IMR-90 (cell line): ENCODE measurements at regions not wholly inside any gene's neighbourhood (a gene's known extent, or its start where the extent isn't known, plus 50 kb on each side); places are given as distances from the start of the nearest gene placed in this dataset.

Experiments
- ATAC-seq: fragments of 200-7000 bp; cut with Tn5 transposase; 2 replicates; pipeline ENCODE4 v1.9.1; 2020; ENCODE audit warnings: low read depth, mild to moderate bottlenecking, moderate library complexity
- BruUV-seq: library from RNA; stranded (reverse); fragments of 400-500 nt; replicated peaks from 2 replicates; lab custom pipeline; 2021; lab: Mats Ljungman, UMichigan
- CTCF ChIA-PET: fragments of 300-600 bp; formaldehyde crosslinking; extraction: SDS; loops from one replicate; lab custom pipeline; 2021; ENCODE audit warnings: antibody characterized with exemption; lab: Yijun Ruan, JAX
- POLR2A ChIA-PET: fragments of 300-600 bp; sonication (Branson Sonifier 250); formaldehyde crosslinking; loops from one replicate; lab custom pipeline; 2022; ENCODE audit warnings: antibody characterized with exemption; ENCODE audit not compliant: unreplicated experiment; lab: Charles Lee
- DNase-seq: peaks from one replicate; pipeline ENCODE4 v3.0.0; 2013
- H2AFZ ChIP-seq: replicated peaks from 2 replicates; pipeline ENCODE3; 2013; ENCODE audit warnings: low read length, mild to moderate bottlenecking; ENCODE audit not compliant: poor library complexity
- H2AK5ac ChIP-seq: 2 replicates; pipeline ENCODE4 v1.6.1; 2013; ENCODE audit warnings: low read depth, low read length, inconsistent platforms
- H2AK9ac ChIP-seq: replicated peaks from 2 replicates; pipeline ENCODE3; 2013; ENCODE audit warnings: mild to moderate bottlenecking, low read depth, low read length, moderate library complexity; ENCODE audit not compliant: poor library complexity
- H2BK120ac ChIP-seq: 2 replicates; pipeline ENCODE4 v1.6.1; 2013; ENCODE audit warnings: low read depth, low read length, inconsistent platforms
- H2BK15ac ChIP-seq: 3 replicates; pipeline ENCODE4 v1.6.1; 2013; ENCODE audit warnings: low read depth, low read length, inconsistent platforms
- H2BK20ac ChIP-seq: 2 replicates; pipeline ENCODE4 v1.6.1; 2013; ENCODE audit warnings: low read depth, mild to moderate bottlenecking, inconsistent platforms, low read length, moderate library complexity
- H2BK5ac ChIP-seq: 2 replicates; pipeline ENCODE4 v1.6.1; 2013; ENCODE audit warnings: mild to moderate bottlenecking, low read depth, low read length, inconsistent platforms; ENCODE audit not compliant: poor library complexity, severe bottlenecking
- H3K14ac ChIP-seq: replicated peaks from 2 replicates; pipeline ENCODE4 v1.6.1; 2013; ENCODE audit warnings: low read depth, low read length, inconsistent platforms
- H3K18ac ChIP-seq: 2 replicates; pipeline ENCODE4 v1.6.1; 2013; ENCODE audit warnings: low read depth, low read length, control low read depth
- H3K23ac ChIP-seq: 2 replicates; pipeline ENCODE4 v1.6.1; 2013; ENCODE audit warnings: low read depth, low read length, inconsistent platforms
- H3K27ac ChIP-seq: 2 replicates; pipeline ENCODE4 v1.5.1; 2013; ENCODE audit warnings: mild to moderate bottlenecking, control low read depth, low read length; ENCODE audit not compliant: insufficient read depth
- H3K27me3 ChIP-seq: 2 replicates; pipeline ENCODE4 v1.6.1; 2013; ENCODE audit warnings: low read length; ENCODE audit not compliant: control insufficient read depth, insufficient read depth
- H3K36me3 ChIP-seq: 2 replicates; pipeline ENCODE4 v1.6.1; 2013; ENCODE audit warnings: low read length, mixed read lengths; ENCODE audit not compliant: control insufficient read depth, insufficient read depth
- H3K4ac ChIP-seq: 2 replicates; pipeline ENCODE4 v1.6.1; 2013; ENCODE audit warnings: low read depth, low read length, inconsistent platforms
- H3K4me1 ChIP-seq: 2 replicates; pipeline ENCODE4 v1.6.1; 2013; ENCODE audit warnings: low read length, mixed read lengths; ENCODE audit not compliant: control insufficient read depth, insufficient read depth
- H3K4me2 ChIP-seq: 2 replicates; pipeline ENCODE4 v1.6.1; 2013; ENCODE audit warnings: low read depth, mild to moderate bottlenecking, control low read depth, low read length, moderate library complexity
- H3K4me3 ChIP-seq: 2 replicates; pipeline ENCODE4 v1.5.1; 2013; ENCODE audit warnings: low read depth, mild to moderate bottlenecking, control low read depth, low read length, moderate library complexity; ENCODE audit not compliant: insufficient read depth
- H3K56ac ChIP-seq: 2 replicates; pipeline ENCODE4 v1.6.1; 2013; ENCODE audit warnings: low read length, inconsistent platforms; ENCODE audit not compliant: insufficient read depth; ENCODE audit errors: extremely low read depth
- H3K79me1 ChIP-seq, 2 experiments: 2 replicates each; pipeline ENCODE4 v1.6.1; 2013; ENCODE audit warnings: low read length in 2 of 2, inconsistent platforms in 1 of 2, low read depth in 1 of 2
- H3K9ac ChIP-seq: 2 replicates; pipeline ENCODE4 v1.6.1; 2013; ENCODE audit warnings: low read depth, low read length, control low read depth
- H3K9me1 ChIP-seq: 2 replicates; pipeline ENCODE4 v1.6.1; 2013; ENCODE audit warnings: low read length, inconsistent platforms; ENCODE audit not compliant: insufficient read depth
- H3K9me3 ChIP-seq: 2 replicates; pipeline ENCODE4 v1.6.1; 2013; ENCODE audit warnings: low read length; ENCODE audit not compliant: control insufficient read depth, insufficient read depth
- H4K20me1 ChIP-seq: 2 replicates; pipeline ENCODE4 v1.6.1; 2013; ENCODE audit warnings: low read length, inconsistent platforms; ENCODE audit not compliant: insufficient read depth
- H4K5ac ChIP-seq: 2 replicates; pipeline ENCODE4 v1.6.1; 2013; ENCODE audit warnings: mild to moderate bottlenecking, low read depth, low read length, control low read depth
- H4K8ac ChIP-seq, 2 experiments: 2 replicates each; pipeline ENCODE4 v1.6.1; 2013; ENCODE audit warnings: low read depth in 2 of 2, low read length in 2 of 2, control low read depth in 1 of 2, inconsistent platforms in 1 of 2
- H4K91ac ChIP-seq: 2 replicates; pipeline ENCODE4 v1.6.1; 2013; ENCODE audit warnings: low read depth, low read length, inconsistent platforms; ENCODE audit not compliant: insufficient read depth
- BHLHE40 ChIP-seq: fragments of 150-350 bp; IDR thresholded peaks from 2 replicates; pipeline ENCODE4 v1.6.1; 2016; ENCODE audit warnings: mild to moderate bottlenecking, low read depth, low read length
- CEBPB ChIP-seq: IDR thresholded peaks from 2 replicates; pipeline ENCODE4 v1.6.1; 2012; ENCODE audit warnings: low read depth, low read length, improper control_type of control experiment
- FOS ChIP-seq: fragments of 150-350 bp; IDR thresholded peaks from 2 replicates; pipeline ENCODE4 v1.6.1; 2016; ENCODE audit warnings: low read depth, low read length
- MAFK ChIP-seq: IDR thresholded peaks from 2 replicates; pipeline ENCODE4 v1.6.1; 2012; ENCODE audit warnings: low read depth, low read length, improper control_type of control experiment
- NFE2L2 ChIP-seq: fragments of 150-350 bp; IDR thresholded peaks from 2 replicates; pipeline ENCODE4 v1.6.1; 2016; ENCODE audit warnings: low read depth, mild to moderate bottlenecking, low read length
- POLR2A ChIP-seq: IDR thresholded peaks from 2 replicates; pipeline ENCODE4 v1.6.1; 2012; ENCODE audit warnings: mild to moderate bottlenecking, low read depth, low read length
- RAD21 ChIP-seq: IDR thresholded peaks from 2 replicates; pipeline ENCODE4 v1.6.1; 2012; ENCODE audit warnings: low read length, improper control_type of control experiment
- RFX5 ChIP-seq: IDR thresholded peaks from 2 replicates; pipeline ENCODE4 v1.8.0; 2012; ENCODE audit warnings: low read depth, mild to moderate bottlenecking, low read length, moderate library complexity
- WGBS, 2 experiments: methylation state at CpG; one replicate each; pipeline versions ENCODE4 v1.1.5 to v1.1.7; 2013; ENCODE audit warnings: missing lambda C conversion rate in 2 of 2; ENCODE audit not compliant: insufficient read length in 1 of 2; ENCODE audit errors: extremely low coverage in 2 of 2; 5-methylcytosine and 5-hydroxymethylcytosine counted together
- dilution Hi-C: fragments of 300-500 bp; cut with HindIII; formaldehyde crosslinking; loops from one replicate; pipeline ENCODE4 v1.14.3; 2018; ENCODE audit warnings: low sequenced_read_pairs; ENCODE audit not compliant: unreplicated experiment
- in situ Hi-C: fragments of 300-500 bp; cut with MboI; formaldehyde crosslinking; loops from 3 replicates; pipeline ENCODE4 v1.14.3; 2019; ENCODE audit warnings: low sequenced_read_pairs, inconsistent platforms, mixed read lengths
- intact Hi-C: fragments of 100-400 bp; cut with micrococcal nuclease; formaldehyde crosslinking; loops from 2 replicates; pipeline ENCODE4 v1.10.0; 2022
- TF ChIP-seq, protein P1 (sequence below): conservative IDR thresholded peaks from 2 replicates; pipeline ENCODE4 v1.5.1; 2012; ENCODE audit warnings: mild to moderate bottlenecking, low read depth, low read length, improper control_type of control experiment
- TF ChIP-seq, protein P2 (sequence below): fragments of 150-350 bp; IDR thresholded peaks from 2 replicates; pipeline ENCODE4 v1.6.1; 2016; ENCODE audit warnings: low read depth, mild to moderate bottlenecking, low read length, moderate library complexity, borderline replicate concordance
- TF ChIP-seq, protein P3 (sequence below): fragments of 150-350 bp; IDR thresholded peaks from 2 replicates; pipeline ENCODE4 v1.6.1; 2017; ENCODE audit warnings: mild to moderate bottlenecking, antibody characterized with exemption, low read length, low read depth

DNA sequence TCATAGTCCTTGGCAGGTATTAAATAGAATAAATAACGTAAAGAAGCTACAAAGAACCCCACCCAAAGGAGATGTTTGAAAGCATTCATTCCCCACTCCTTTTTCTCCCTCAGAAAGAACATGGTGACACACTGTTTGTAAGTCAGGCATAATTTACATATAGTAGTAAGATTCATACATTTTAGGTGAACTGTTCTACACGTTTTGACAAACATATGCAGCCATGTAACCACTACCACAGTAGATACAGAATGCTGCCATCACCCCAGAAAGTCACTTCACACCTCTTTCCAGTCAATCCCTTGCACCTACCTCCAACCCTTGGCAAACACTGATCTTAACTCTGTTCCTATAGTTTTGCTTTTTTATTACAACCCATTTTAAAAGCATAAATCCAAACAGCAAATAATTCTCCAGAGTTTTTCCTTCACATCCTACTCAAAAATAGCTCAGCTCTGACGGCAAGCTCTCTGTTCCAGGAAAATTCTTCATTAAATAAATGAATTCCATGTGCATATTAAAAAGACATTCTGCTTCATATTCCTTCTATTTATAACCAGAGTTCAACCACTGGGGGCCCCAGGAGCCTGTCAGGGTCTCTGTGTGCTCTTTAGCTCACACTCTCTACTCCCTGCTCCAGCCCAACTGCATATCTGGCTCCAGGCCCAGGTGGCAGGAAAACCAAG, 258.8 kb downstream of the PLPP3 start:
- TF ChIP-seq, protein P1, sequence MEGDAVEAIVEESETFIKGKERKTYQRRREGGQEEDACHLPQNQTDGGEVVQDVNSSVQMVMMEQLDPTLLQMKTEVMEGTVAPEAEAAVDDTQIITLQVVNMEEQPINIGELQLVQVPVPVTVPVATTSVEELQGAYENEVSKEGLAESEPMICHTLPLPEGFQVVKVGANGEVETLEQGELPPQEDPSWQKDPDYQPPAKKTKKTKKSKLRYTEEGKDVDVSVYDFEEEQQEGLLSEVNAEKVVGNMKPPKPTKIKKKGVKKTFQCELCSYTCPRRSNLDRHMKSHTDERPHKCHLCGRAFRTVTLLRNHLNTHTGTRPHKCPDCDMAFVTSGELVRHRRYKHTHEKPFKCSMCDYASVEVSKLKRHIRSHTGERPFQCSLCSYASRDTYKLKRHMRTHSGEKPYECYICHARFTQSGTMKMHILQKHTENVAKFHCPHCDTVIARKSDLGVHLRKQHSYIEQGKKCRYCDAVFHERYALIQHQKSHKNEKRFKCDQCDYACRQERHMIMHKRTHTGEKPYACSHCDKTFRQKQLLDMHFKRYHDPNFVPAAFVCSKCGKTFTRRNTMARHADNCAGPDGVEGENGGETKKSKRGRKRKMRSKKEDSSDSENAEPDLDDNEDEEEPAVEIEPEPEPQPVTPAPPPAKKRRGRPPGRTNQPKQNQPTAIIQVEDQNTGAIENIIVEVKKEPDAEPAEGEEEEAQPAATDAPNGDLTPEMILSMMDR = no peak
- TF ChIP-seq FOS (no peak), RFX5 (no peak), BHLHE40 (no peak), CEBPB (no peak), RAD21 (no peak), NFE2L2 (no peak), POLR2A (no peak), MAFK (no peak)
- TF ChIP-seq, protein P2, sequence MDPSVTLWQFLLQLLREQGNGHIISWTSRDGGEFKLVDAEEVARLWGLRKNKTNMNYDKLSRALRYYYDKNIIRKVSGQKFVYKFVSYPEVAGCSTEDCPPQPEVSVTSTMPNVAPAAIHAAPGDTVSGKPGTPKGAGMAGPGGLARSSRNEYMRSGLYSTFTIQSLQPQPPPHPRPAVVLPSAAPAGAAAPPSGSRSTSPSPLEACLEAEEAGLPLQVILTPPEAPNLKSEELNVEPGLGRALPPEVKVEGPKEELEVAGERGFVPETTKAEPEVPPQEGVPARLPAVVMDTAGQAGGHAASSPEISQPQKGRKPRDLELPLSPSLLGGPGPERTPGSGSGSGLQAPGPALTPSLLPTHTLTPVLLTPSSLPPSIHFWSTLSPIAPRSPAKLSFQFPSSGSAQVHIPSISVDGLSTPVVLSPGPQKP = no peak
- TF ChIP-seq, protein P3, sequence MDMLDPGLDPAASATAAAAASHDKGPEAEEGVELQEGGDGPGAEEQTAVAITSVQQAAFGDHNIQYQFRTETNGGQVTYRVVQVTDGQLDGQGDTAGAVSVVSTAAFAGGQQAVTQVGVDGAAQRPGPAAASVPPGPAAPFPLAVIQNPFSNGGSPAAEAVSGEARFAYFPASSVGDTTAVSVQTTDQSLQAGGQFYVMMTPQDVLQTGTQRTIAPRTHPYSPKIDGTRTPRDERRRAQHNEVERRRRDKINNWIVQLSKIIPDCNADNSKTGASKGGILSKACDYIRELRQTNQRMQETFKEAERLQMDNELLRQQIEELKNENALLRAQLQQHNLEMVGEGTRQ = no peak
- no peak overlapping the region for H3K56ac ChIP-seq
- ChIA-PET CTCF (interaction anchor here (0.5 kb wide), 1 partner anchor 1094 kb away, joined by 4 read pairs; no protein-coding TSS in a partner anchor), POLR2A (no interaction called here)
- no peak overlapping the region for H2BK120ac ChIP-seq
- WGBS, 2 experiments = 40% methylated on average over 1 of the region's 3 CpGs; no CpG with 5 or more reads in 1 of the 2 experiments
- H3K4me3 ChIP-seq = no peak overlapping the region
- peaks cover 2% of the 10 kb centered on the region; the same call in 1 of the 2 replicates for H3K27me3 ChIP-seq
- no peak overlapping the region for H3K4me2 ChIP-seq
- intact Hi-C loops = loop anchor here (10.0 kb wide), 1 partner anchor 254 kb away; the partner anchor contains the start of gene PLPP3
- no peak overlapping the region for H4K8ac ChIP-seq
- no peaks in the 10 kb centered on the region for H4K20me1 ChIP-seq
- H2AK5ac ChIP-seq = no peak overlapping the region
- H3K36me3 ChIP-seq = no peaks in the 10 kb centered on the region
- H4K5ac ChIP-seq = no peak overlapping the region
- H3K9ac ChIP-seq = no peak overlapping the region
- no peak overlapping the region for H2BK15ac ChIP-seq
- H3K79me1 ChIP-seq = no peaks in the 10 kb centered on the region
- BruUV-seq = no TSS peak
- no peaks in the 10 kb centered on the region for H3K9me1 ChIP-seq
- dilution Hi-C loops = no loop called here
- H2BK20ac ChIP-seq = no peak overlapping the region
- no peak overlapping the region for H3K23ac ChIP-seq
- no peak overlapping the region for H3K14ac ChIP-seq
- H2BK5ac ChIP-seq = no peak overlapping the region
- no peak overlapping the region for H2AK9ac ChIP-seq
- H2AFZ ChIP-seq = no peak overlapping the region
- H3K4me1 ChIP-seq = peaks cover 2% of the 10 kb centered on the region; the same call in 1 of the 2 replicates
- no peak overlapping the region for H3K27ac ChIP-seq
- H4K91ac ChIP-seq = no peak overlapping the region
- no peak overlapping the region for H3K4ac ChIP-seq
- ATAC-seq (no peak), DNase-seq (no peak)
- in situ Hi-C loops = no loop called here
- no peak overlapping the region for H3K18ac ChIP-seq
- H3K9me3 ChIP-seq = no peaks in the 10 kb centered on the region
